SK-N-SH treated with all-trans-retinoic acid at 6 μM for 48 hours (cell line): ENCODE measurements at regions not wholly inside any gene's neighbourhood (a gene's known extent, or its start where the extent isn't known, plus 50 kb on each side); places are given as distances from the start of the nearest gene placed in this dataset.

ENCODE experiments used
- ATAC-seq: fragments of 200-7000 bp; cut with Tn5 transposase; 3 replicates; pipeline ENCODE4 v1.9.1; 2020; ENCODE audit warnings: mild to moderate bottlenecking, moderate library complexity
- BACH2 ChIP-seq: fragments of 250-450 bp; sonication (Bioruptor Pico); IDR thresholded peaks from 2 replicates; pipeline ENCODE4 v1.9.0; 2021; ENCODE audit warnings: mild to moderate bottlenecking, borderline replicate concordance
- CSDC2 ChIP-seq: fragments of 250-450 bp; sonication (Bioruptor Pico); IDR thresholded peaks from 2 replicates; pipeline ENCODE4 v1.5.0; 2020; ENCODE audit warnings: mild to moderate bottlenecking, moderate library complexity
- RARB ChIP-seq: fragments of 250-450 bp; sonication (Bioruptor Pico); IDR thresholded peaks from 2 replicates; pipeline ENCODE4 v1.8.0; 2021; ENCODE audit warnings: mild to moderate bottlenecking, moderate library complexity
- TCF4 ChIP-seq: fragments of 250-450 bp; sonication (Bioruptor Pico); IDR thresholded peaks from 2 replicates; pipeline ENCODE4 v1.8.0; 2021; ENCODE audit warnings: mild to moderate bottlenecking, moderate library complexity, borderline replicate concordance
- TOX ChIP-seq: fragments of 250-450 bp; sonication (Bioruptor Pico); IDR thresholded peaks from 2 replicates; pipeline ENCODE4 v1.8.0; 2021; ENCODE audit warnings: mild to moderate bottlenecking, moderate library complexity, borderline replicate concordance
- TSHZ2 ChIP-seq: fragments of 250-450 bp; sonication (Bioruptor Pico); IDR thresholded peaks from 2 replicates; pipeline ENCODE4 v1.5.0; 2020; ENCODE audit warnings: mild to moderate bottlenecking, moderate library complexity
- ZFP30 ChIP-seq: fragments of 450-650 bp; formaldehyde crosslinking; IDR thresholded peaks from 2 replicates; pipeline ENCODE4 v1.5.0; 2022; ENCODE audit warnings: mild to moderate bottlenecking, moderate library complexity
- ZNF565 ChIP-seq: fragments of 450-650 bp; formaldehyde crosslinking; conservative IDR thresholded peaks from 2 replicates; pipeline ENCODE4 v1.5.0; 2020; ENCODE audit warnings: low read depth, mild to moderate bottlenecking, moderate library complexity
- TF ChIP-seq, protein P1 (sequence below): fragments of 250-450 bp; sonication (Bioruptor Pico); IDR thresholded peaks from 2 replicates; pipeline ENCODE4 v1.8.0; 2021; ENCODE audit warnings: low read depth, mild to moderate bottlenecking, moderate library complexity, borderline replicate concordance

GRCh38 chr1:234907940-234908405 is 220.7 kb downstream of the TOMM20 start:
- peak; percentile 91 for ATAC-seq
- no peak for TF ChIP-seq ZFP30 (CRISPR knock-in tag)
- peak; percentile 57; the same call in 1 of the 2 replicates for TF ChIP-seq TSHZ2 (CRISPR knock-in tag)
- peak; percentile 85 for TF ChIP-seq TCF4 (CRISPR knock-in tag)
- TF ChIP-seq, all 23 proteins: peak for 2

- TF ChIP-seq ZNF565 (CRISPR knock-in tag), result no peak
- TF ChIP-seq, all 23 proteins: peak for 0
- ATAC-seq, result peak; percentile 42
Measured at GRCh38 chr1:234907208-234907939, 221.3 kb downstream of the TOMM20 start.

- TF ChIP-seq BACH2, result no peak
- no peak for TF ChIP-seq TCF4 (CRISPR knock-in tag)
- TF ChIP-seq TOX (CRISPR knock-in tag), result no peak
- ATAC-seq, result no peak
Measured at GRCh38 chr1:234906654-234907053, 222.0 kb downstream of the TOMM20 start.

GRCh38 chr1:234902774-234903547 is 225.7 kb downstream of the TOMM20 start:
- ATAC-seq, result no peak

DNA sequence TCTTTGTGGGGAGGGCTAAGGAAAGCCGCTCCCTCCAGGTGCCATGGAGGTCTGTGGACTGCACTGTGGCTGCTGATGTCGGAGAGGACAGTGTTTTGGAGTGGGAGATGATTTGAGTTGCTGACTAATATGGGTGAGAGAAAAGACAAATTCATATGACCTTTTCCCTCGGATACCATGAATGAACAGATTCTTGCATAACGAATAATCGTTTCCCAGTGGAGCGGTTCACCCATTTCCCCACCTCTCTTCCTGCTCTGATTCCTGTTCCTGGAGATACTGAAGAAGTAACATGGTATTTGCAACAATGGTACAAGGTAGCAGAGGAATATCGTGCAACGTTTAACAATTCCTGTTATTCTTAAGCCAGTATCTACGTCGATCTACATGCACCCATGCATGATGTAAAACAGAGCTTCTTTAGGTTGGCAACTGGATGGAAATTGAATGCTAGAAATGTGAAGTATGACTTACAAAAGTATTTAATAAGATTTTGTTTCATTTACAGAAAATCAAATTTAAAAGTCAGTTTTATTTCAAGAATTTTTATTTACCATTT is 227.1 kb downstream of the TOMM20 start:
- ATAC-seq, result no peak

More at GRCh38 chr1:234902774-234903547, 225.7 kb downstream of the TOMM20 start:
- TF ChIP-seq RARB (CRISPR knock-in tag), result no peak
- TF ChIP-seq, all 23 proteins: peak for 0

More for the DNA sequence above, 227.1 kb downstream of the TOMM20 start:
- TF ChIP-seq TSHZ2 (CRISPR knock-in tag) (0 out of 2 replicates have a peak, but pooled peaks have one; percentile 29), CSDC2 (0 out of 2 replicates have a peak, but pooled peaks have one; percentile 36), TCF4 (CRISPR knock-in tag) (0 out of 2 replicates have a peak, but pooled peaks have one; percentile 19)
- TF ChIP-seq, protein P1, sequence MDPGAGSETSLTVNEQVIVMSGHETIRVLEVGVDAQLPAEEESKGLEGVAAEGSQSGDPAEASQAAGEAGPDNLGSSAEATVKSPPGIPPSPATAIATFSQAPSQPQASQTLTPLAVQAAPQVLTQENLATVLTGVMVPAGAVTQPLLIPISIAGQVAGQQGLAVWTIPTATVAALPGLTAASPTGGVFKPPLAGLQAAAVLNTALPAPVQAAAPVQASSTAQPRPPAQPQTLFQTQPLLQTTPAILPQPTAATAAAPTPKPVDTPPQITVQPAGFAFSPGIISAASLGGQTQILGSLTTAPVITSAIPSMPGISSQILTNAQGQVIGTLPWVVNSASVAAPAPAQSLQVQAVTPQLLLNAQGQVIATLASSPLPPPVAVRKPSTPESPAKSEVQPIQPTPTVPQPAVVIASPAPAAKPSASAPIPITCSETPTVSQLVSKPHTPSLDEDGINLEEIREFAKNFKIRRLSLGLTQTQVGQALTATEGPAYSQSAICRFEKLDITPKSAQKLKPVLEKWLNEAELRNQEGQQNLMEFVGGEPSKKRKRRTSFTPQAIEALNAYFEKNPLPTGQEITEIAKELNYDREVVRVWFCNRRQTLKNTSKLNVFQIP (CRISPR knock-in tag), result no peak
